ENCODE measurements at regions not wholly inside any gene's neighbourhood (a gene's known extent, or its start where the extent isn't known, plus 50 kb on each side); places are given as distances from the start of the nearest gene placed in this dataset.

DNA sequence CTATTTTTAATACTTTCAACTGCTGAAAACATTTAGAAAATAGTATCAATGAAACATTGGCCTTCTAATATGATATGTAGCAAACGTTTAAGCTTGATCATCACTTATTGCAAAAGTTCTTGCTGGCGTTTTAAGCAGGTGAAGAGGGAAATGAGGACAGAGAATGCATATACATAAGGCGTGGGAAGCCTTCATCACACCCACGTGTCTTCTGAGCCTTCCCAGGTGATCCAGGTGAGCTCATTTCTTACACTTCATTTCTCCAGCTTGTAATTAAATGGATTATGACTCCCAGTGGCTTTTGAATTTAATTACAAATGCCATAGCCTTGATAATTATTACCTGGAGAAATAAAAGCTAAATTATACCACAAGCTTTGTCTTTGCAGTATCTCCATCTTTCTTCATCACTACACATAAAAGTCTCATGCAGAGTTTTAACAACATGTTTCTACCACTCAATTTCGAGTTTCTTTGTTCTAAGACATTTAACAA lies 1973.8 kb downstream of the MRPL39 start:
- TF ChIP-seq, protein P1, sequence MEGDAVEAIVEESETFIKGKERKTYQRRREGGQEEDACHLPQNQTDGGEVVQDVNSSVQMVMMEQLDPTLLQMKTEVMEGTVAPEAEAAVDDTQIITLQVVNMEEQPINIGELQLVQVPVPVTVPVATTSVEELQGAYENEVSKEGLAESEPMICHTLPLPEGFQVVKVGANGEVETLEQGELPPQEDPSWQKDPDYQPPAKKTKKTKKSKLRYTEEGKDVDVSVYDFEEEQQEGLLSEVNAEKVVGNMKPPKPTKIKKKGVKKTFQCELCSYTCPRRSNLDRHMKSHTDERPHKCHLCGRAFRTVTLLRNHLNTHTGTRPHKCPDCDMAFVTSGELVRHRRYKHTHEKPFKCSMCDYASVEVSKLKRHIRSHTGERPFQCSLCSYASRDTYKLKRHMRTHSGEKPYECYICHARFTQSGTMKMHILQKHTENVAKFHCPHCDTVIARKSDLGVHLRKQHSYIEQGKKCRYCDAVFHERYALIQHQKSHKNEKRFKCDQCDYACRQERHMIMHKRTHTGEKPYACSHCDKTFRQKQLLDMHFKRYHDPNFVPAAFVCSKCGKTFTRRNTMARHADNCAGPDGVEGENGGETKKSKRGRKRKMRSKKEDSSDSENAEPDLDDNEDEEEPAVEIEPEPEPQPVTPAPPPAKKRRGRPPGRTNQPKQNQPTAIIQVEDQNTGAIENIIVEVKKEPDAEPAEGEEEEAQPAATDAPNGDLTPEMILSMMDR (IDR thresholded peaks at IDR 0.05) = no peak
- TF ChIP-seq POLR2A (IDR thresholded peaks at IDR 0.05) (no peak), POLR2AphosphoS5 (IDR thresholded peaks at IDR 0.05; ENCODE audit: insufficient read depth in 1 of 2, low read depth in 1 of 2) (no peak)

Data from vagina (tissue), 2 donors.